ENCODE measurements at regions not wholly inside any gene's neighbourhood (a gene's known extent, or its start where the extent isn't known, plus 50 kb on each side); places are given as distances from the start of the nearest gene placed in this dataset.

DNA sequence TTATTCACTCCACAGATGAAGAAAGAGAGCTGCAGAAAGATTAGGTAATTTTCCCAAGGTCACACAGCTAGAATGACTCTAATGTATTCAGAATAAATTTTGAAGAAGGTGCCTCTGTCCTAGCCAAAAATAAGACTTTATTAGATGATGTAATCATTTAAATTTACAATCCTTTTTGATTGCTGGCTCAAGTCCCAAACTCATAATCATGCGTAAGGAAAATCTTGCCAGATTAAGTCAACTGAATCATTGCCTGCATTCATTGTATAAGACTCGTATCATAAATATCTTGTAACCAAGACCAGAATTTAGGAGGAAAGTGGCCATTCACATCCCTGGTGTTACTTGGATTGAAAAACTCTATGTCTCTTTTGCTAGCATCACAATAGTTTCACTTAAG, 53.1 kb upstream of the STK39 start:
- H3K36me3 ChIP-seq (ENCODE audit: insufficient read depth) = no peaks in the 10 kb centered on the region
- no peak overlapping the region for H3K27ac ChIP-seq (ENCODE audit: low read depth)
- no peak for DNase-seq (ENCODE audit: extremely low spot score)
- no peak overlapping the region for H3K4me3 ChIP-seq (ENCODE audit: low read depth, low read length)
- H3K4me1 ChIP-seq (ENCODE audit: insufficient read depth) = no peaks in the 10 kb centered on the region
- 29% methylated on average over 2 of the region's 2 CpGs for WGBS

DNA sequence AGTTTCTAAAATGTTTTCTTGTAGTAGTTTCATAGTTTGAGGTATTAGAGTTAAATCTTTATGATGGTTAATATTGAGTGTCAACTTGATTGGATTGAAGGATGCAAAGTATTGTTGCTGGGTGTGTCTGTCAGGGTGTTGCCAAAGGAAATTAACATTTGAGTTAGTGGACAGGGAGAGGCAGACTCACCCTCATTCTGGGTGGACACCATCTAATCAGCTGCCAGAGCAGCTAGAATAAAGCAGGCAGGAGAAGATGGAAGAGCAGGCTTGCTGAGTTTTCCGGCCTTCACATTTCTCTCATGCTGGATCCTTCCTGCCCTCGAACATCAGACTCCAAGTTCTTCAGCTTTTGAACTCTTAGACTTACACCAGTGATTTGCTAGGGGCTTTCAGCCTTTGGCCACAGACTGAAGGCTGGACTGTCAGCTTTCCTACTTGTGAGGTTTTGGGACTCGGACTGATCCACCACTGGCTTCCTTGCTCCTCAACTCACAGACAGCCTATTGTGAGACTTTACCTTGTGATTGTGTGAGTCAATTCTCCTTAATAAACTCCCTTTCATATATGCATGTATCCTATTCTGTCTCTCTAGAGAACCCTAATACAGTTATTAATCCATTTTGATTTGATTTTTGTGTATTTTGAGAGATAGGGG, 56.8 kb upstream of the STK39 start:
- no peak overlapping the region for H3K27ac ChIP-seq (ENCODE audit: low read depth)
- 97% methylated on average over 3 of the region's 3 CpGs for WGBS

DNA sequence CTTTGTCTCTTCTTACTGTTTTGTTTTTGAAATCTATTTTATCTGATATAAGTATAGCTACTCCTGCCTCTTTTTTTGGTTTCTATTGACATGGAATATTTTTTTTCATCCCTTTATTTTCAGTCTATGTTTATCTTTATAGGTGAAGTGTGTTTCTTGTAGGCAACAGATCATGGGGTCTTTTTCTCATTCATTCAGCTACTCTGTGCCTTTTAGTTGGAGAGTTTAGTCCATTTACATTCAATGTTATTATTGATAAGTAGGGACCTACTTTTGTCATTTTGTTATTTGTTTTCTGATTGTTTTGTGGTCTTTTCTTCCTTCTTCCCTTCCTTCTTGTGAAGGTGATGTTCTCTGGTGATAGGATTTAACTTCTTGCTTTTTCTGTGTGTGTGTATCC, 60.0 kb upstream of the STK39 start:
- H3K27ac ChIP-seq (ENCODE audit: low read depth) = no peak overlapping the region
- no peak overlapping the region for H3K4me3 ChIP-seq (ENCODE audit: low read depth, low read length)
- H3K36me3 ChIP-seq (ENCODE audit: insufficient read depth) = no peaks in the 10 kb centered on the region
- DNase-seq (ENCODE audit: extremely low spot score) = no peak
- no peaks in the 10 kb centered on the region for H3K4me1 ChIP-seq (ENCODE audit: insufficient read depth)

More for the DNA sequence above, 56.8 kb upstream of the STK39 start:
- H3K36me3 ChIP-seq (ENCODE audit: insufficient read depth) = no peaks in the 10 kb centered on the region
- no peak overlapping the region for H3K4me3 ChIP-seq (ENCODE audit: low read depth, low read length)
- no peak for DNase-seq (ENCODE audit: extremely low spot score)
- no peaks in the 10 kb centered on the region for H3K4me1 ChIP-seq (ENCODE audit: insufficient read depth)

DNA sequence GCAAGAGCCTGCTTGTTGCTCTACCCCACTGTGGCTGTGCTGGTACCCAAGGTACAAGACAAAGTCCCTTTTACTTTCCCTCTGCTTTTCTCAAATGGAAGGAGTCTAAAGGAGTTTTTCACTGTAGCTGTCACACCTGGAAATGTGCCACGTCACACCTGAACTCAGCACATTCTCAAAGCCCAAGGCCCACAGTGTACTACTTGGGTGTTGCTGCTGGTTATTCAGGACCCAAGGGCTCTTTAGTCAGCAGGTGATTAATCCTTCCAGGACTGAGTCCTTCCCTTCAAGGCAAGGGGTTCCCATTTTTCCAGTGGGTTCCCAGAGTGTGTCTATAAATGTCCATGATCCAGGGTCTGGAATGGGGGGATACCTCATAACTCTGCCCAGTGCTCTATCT, 63.2 kb upstream of the STK39 start:
- Histone ChIP-seq H3K4me1 (ENCODE audit: insufficient read depth) (no peaks in the 10 kb centered on the region), H3K4me3 (ENCODE audit: low read depth, low read length) (no peak overlapping the region), H3K27ac (ENCODE audit: low read depth) (no peak overlapping the region), H3K36me3 (ENCODE audit: insufficient read depth) (no peaks in the 10 kb centered on the region)
- 96% methylated on average over 1 of the region's 1 CpG for WGBS
- DNase-seq (ENCODE audit: extremely low spot score) = no peak

DNA sequence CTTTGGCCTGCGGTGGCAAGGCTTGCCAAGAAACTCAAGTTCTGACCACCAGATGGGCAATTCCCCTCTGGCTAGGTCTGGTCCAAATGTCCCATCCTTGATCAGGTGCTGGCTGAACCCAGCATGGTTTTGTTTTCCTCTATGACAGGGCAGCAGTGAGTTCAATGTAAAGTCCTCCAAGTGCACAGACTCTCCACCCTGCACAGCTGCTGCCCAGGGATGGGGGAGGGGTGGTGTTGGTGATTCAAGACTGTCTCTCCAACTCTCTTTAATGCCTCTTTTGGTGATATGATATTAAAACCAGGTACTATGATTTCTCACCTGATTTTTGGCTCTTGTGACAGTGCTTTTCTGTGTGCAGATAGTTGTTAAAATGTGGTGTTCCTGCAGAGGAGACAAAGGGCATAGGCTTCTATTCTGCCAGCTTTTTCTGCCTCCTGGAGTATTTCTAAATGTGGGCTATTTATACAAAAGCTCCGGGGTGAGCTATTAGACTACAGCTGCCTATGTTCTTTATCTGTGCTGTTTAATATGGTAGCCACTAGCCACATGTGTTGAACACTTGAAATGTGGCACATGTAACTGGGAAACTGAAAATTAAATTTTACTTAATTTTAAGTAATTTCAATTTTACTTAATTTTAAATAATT, 64.0 kb upstream of the STK39 start:
- 58% methylated on average over 2 of the region's 2 CpGs for WGBS

DNA sequence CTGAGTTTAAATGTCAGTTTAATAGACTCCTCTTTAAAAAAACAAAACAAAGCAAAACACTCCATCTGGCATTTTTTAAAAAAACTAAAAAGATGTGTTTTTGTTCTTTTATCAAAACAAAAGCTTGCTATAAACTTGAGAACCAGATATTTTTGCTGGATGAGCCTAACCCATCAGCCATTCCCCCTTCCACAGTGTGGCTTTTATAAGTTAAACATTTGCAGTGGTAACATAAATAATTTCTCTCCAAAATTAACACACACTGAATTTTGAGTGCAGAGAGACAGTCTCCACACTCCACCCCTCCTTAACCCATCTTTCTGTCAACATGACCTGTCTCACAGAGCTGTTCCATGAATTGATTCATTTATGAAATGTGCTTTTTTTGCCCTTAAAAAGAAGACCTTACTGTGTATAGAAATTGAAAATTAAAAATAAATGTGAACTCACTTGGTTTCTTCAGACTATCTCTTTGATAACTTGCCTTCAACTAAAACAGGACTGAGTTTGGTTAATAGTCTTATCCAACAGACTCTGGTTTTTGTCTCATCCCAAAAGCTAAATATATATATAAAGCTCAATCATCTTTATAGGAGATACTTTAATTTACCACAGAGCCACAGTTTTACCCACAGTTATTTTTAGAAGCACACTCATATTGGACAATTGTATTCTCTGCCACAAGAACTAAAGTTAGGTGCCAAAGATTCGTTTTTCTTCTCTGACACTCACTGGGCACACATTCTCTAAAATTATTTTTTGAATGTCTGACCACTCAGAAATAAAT, 64.8 kb upstream of the STK39 start:
- DNase-seq (ENCODE audit: extremely low spot score) = no peak
- H3K27ac ChIP-seq (ENCODE audit: low read depth) = no peak overlapping the region
- H3K4me1 ChIP-seq (ENCODE audit: insufficient read depth) = no peaks in the 10 kb centered on the region
- H3K4me3 ChIP-seq (ENCODE audit: low read depth, low read length) = no peak overlapping the region
- no peaks in the 10 kb centered on the region for H3K36me3 ChIP-seq (ENCODE audit: insufficient read depth)
- 24% methylated on average over 1 of the region's 1 CpG for WGBS

More for the DNA sequence above, 64.0 kb upstream of the STK39 start:
- DNase-seq (ENCODE audit: extremely low spot score) = no peak
- Histone ChIP-seq H3K27ac (ENCODE audit: low read depth) (no peak overlapping the region), H3K4me3 (ENCODE audit: low read depth, low read length) (no peak overlapping the region), H3K4me1 (ENCODE audit: insufficient read depth) (no peaks in the 10 kb centered on the region), H3K36me3 (ENCODE audit: insufficient read depth) (no peaks in the 10 kb centered on the region)

DNA sequence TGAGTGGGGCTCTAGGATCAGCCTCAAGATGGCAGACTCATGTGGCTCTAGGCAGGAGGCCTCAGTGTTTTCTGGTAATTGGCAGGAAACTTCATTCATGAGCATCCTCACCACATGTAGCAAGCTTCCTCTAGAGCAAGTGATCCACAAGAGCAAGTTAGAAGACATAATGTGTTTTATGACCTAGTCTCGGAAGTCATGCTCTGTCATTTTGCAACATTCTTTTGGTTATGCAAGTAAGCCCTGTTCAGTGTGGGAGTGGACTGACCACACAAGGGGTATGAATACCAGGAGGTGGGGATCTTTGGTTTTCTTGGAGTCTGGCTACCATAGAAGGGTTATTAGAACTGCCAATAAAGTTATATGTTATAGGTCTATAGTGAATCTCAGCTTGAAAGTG, 66.8 kb upstream of the STK39 start:
- no peak for DNase-seq (ENCODE audit: extremely low spot score)
- H3K36me3 ChIP-seq (ENCODE audit: insufficient read depth) = no peaks in the 10 kb centered on the region
- H3K4me1 ChIP-seq (ENCODE audit: insufficient read depth) = no peaks in the 10 kb centered on the region
- 100% methylated on average over 1 of the region's 1 CpG for WGBS
- H3K27ac ChIP-seq (ENCODE audit: low read depth) = no peak overlapping the region
- no peak overlapping the region for H3K4me3 ChIP-seq (ENCODE audit: low read depth, low read length)

DNA sequence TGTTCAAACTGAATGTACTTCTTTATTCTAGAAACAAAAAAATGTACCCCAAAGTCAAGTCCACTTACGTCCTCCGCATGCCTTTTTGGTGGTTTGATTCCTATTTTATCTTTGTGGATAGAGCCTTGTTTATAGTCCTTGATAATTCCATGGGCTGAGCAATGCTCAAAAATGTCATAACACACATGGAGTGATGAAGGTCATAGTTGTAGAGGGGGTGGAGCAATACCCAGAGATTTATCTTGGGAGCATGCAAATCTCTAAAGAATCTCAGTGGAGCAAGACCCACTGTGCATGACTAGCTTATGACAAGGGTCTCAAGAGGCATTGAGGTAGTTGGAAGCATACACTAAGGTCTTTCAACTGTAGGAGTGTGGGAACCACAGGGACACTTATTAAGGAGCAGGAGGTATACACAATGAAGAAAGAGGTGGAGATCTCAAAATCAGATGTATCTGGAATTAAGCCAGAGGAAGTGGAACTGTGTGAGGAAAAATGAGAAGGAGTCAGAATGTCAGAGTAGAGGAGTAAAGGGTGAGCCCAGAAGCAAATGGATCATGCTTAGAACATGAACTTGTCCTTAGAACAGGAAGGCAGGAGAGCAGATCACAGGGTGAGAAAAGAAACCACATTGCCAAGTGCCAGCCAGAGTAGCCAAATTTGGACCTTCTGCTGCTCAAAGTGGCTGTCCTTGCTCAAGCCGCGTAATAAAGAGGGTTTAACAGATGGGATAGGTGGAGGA, 68.1 kb upstream of the STK39 start:
- DNase-seq (ENCODE audit: extremely low spot score) = no peak
- no peaks in the 10 kb centered on the region for H3K36me3 ChIP-seq (ENCODE audit: insufficient read depth)
- 54% methylated on average over 4 of the region's 4 CpGs for WGBS
- no peak overlapping the region for H3K27ac ChIP-seq (ENCODE audit: low read depth)
- no peak overlapping the region for H3K4me3 ChIP-seq (ENCODE audit: low read depth, low read length)
- H3K4me1 ChIP-seq (ENCODE audit: insufficient read depth) = no peaks in the 10 kb centered on the region

DNA sequence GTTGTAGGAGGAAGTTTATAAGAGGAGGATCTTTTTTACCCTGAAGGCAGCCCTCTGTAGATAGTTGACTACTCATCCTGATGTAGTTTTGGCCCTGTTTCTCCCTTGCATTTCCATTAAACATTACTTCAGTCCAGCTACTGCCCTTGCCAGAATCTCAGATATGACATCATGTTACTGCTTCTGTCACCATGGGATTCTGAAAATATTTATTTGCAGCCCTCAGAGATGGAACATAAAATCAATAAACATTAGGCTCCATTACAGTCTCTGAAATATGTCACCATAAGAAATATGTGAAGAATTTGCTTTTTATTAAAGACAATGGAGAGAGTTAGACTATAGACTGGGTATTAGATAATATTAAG, 68.7 kb upstream of the STK39 start:
- DNase-seq (ENCODE audit: extremely low spot score) = peak; percentile 15
- Histone ChIP-seq H3K27ac (ENCODE audit: low read depth) (no peak overlapping the region), H3K4me1 (ENCODE audit: insufficient read depth) (no peaks in the 10 kb centered on the region), H3K36me3 (ENCODE audit: insufficient read depth) (no peaks in the 10 kb centered on the region), H3K4me3 (ENCODE audit: low read depth, low read length) (no peak overlapping the region)

DNA sequence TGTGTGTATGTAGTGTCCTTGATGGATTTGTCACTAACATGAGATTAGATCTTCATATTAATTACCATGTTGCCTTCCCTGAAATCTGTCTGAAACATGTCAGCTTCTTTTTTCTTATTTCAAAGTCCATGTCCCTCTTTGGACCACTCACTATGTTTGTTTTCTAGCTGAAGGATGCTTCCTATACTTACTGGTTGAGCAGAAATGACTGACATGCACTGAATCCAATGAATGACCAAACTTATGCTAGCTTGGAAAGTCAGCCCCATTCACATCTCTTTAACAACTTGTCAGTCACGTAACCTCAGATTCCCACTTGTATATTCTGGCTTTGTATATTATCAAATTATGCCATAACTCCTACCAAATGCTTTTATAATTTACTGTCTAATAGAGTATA, 69.9 kb upstream of the STK39 start:
- H3K36me3 ChIP-seq (ENCODE audit: insufficient read depth) = no peaks in the 10 kb centered on the region
- no peaks in the 10 kb centered on the region for H3K4me1 ChIP-seq (ENCODE audit: insufficient read depth)
- no peak overlapping the region for H3K4me3 ChIP-seq (ENCODE audit: low read depth, low read length)
- H3K27ac ChIP-seq (ENCODE audit: low read depth) = no peak overlapping the region
- no peak for DNase-seq (ENCODE audit: extremely low spot score)
- 99% methylated on average over 1 of the region's 1 CpG for WGBS

DNA sequence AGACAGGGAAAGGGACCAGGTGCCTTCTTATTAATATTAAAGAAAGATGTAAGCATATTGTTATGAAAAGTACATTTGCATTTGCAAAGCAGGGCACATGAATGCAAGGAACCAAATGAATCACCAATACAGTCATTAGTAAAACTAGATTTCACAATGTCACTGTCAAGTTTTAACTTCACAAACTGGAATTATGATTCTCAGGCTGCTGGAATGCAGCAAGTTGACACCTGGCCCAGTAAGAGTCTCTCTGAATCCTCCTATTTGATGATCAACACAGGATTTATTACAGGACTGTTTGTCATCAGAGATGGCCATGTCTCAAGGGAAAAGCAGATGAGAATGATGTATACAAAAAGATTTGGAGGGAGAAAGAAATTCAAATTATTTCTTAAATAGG, 72.9 kb upstream of the STK39 start:
- no peak overlapping the region for H3K27ac ChIP-seq (ENCODE audit: low read depth)
- no peak for DNase-seq (ENCODE audit: extremely low spot score)
- no peak overlapping the region for H3K4me3 ChIP-seq (ENCODE audit: low read depth, low read length)
- H3K4me1 ChIP-seq (ENCODE audit: insufficient read depth) = no peaks in the 10 kb centered on the region
- H3K36me3 ChIP-seq (ENCODE audit: insufficient read depth) = no peaks in the 10 kb centered on the region

DNA sequence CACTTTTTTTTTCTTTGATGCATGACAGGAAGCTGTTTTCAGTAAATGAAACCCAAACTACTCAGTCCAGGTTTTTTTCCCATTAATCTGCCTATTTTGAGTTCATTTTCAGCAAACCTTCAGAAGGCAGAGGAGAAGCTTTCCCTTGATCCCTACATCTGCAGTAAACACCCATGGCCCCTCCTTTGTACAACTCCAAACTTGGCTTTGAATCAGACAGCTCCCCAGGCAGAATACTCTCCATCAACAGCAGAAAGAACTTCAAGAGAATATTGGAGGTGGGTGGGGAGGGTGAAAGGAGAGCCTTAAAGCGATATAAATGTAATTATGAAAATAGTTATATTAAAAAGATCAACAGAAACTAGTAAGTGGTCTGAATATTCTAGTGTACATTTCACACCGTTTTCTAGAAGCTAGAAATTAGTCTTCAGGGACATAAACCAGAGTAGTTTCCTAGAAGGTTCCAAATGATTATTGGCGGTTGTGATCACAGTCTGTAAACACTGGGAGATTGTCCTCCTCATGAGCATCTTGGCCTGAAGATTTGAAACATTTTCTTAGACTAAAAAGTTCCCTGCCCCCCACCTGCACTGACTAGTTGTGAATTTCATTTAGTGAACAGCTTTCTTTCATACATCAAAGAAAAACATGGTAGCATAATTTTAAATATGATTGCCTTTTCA, 75.1 kb upstream of the STK39 start:
- 61% methylated on average over 3 of the region's 3 CpGs for WGBS

DNA sequence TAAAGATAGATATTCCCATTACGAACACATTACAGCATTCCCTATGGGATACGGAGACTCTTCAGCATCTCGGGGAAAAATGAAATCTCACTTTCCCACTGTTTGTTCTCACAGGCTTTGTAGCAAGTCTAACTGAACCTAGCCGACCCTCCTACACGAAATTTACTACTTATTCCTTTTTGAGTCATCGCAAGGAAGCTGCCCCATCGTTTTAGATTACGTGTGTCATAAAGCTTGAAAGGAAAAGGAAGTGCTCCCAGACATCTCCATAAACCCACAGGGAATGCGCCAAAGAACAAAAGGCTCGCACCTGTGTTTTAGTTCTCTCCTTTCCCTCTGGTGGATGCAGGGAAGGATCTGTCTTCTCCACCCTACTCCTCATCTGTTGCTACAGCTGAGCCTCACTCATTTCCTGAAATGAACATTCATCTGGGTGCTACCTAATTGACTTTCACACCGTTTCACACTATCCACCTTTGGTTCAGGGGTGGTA, 76.2 kb upstream of the STK39 start:
- WGBS = 70% methylated on average over 11 of the region's 11 CpGs
- H3K4me3 ChIP-seq (ENCODE audit: low read depth, low read length) = no peak overlapping the region
- no peaks in the 10 kb centered on the region for H3K4me1 ChIP-seq (ENCODE audit: insufficient read depth)
- no peak overlapping the region for H3K27ac ChIP-seq (ENCODE audit: low read depth)
- DNase-seq (ENCODE audit: extremely low spot score) = no peak
- H3K36me3 ChIP-seq (ENCODE audit: insufficient read depth) = no peaks in the 10 kb centered on the region

More for the DNA sequence above, 75.1 kb upstream of the STK39 start:
- no peak for DNase-seq (ENCODE audit: extremely low spot score)
- no peak overlapping the region for H3K4me3 ChIP-seq (ENCODE audit: low read depth, low read length)
- H3K4me1 ChIP-seq (ENCODE audit: insufficient read depth) = no peaks in the 10 kb centered on the region
- no peaks in the 10 kb centered on the region for H3K36me3 ChIP-seq (ENCODE audit: insufficient read depth)
- no peak overlapping the region for H3K27ac ChIP-seq (ENCODE audit: low read depth)
